ENCODE measurements at regions not wholly inside any gene's neighbourhood (a gene's known extent, or its start where the extent isn't known, plus 50 kb on each side); places are given as distances from the start of the nearest gene placed in this dataset.

DNA sequence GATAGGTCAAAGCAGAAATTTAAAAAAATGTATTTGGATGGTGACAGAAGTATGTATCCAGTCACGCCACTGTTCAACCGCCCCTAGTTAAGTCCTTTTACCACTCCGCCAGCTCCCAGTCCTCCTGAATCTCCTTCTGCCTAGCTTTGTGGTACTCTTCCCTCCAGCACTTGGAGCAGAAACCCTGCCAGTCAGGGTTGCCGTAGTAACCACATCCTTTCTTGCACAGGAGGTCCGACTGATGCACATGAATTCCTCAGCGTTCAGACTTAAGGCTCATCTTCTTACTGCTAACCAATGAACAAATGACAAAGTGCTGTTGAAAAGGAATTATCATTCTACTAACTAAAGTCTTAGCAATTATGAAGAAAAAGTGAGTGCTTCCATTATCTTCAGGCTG is 175.3 kb upstream of the KCTD7 start:
- Histone ChIP-seq H3K79me2 (ENCODE audit: control insufficient read depth, insufficient read depth, low read length) (no peaks in the 10 kb centered on the region), H3K4me1 (ENCODE audit: control insufficient read depth, insufficient read depth, low read length) (no peaks in the 10 kb centered on the region), H3K9ac (ENCODE audit: control insufficient read depth, insufficient read depth, low read length) (no peak overlapping the region), H4K20me1 (ENCODE audit: control insufficient read depth, insufficient read depth) (no peaks in the 10 kb centered on the region), H3K27ac (ENCODE audit: control insufficient read depth, insufficient read depth) (no peak overlapping the region), H3K9me3 (replicated peaks; ENCODE audit: control insufficient read depth, insufficient read depth, low read length) (no peaks in the 10 kb centered on the region), H2AFZ (ENCODE audit: control insufficient read depth, low read depth, low read length) (no peak overlapping the region), H3K4me3 (no peak overlapping the region), H3K36me3 (ENCODE audit: control insufficient read depth in 2 of 2, insufficient read depth in 2 of 2, low read length in 1 of 2) (no peaks in the 10 kb centered on the region), H3K4me2 (ENCODE audit: control insufficient read depth, insufficient read depth) (no peak overlapping the region), H3K27me3 (replicated peaks in 1 of 2; ENCODE audit: control insufficient read depth in 2 of 2, insufficient read depth in 2 of 2, low read length in 1 of 2) (no peaks in the 10 kb centered on the region)
- in situ Hi-C loops (cut with MboI) = no loop called here
- BruUV-seq (replicated peaks) = no TSS peak
- intact Hi-C loops (cut with micrococcal nuclease; ENCODE audit: unreplicated experiment) = no loop called here
- ChIA-PET SMC1A (ENCODE audit: uncharacterized antibody, unreplicated experiment) (no interaction called here), CTCF (no interaction called here), POLR2A (no interaction called here), RAD21 (ENCODE audit: unreplicated experiment) (no interaction called here)
- ATAC-seq (no peak), FAIRE-seq (no peak), DNase-seq (ENCODE audit: low read depth, low spot score) (no peak)
- TF ChIP-seq ZSCAN29 (IDR thresholded peaks at IDR 0.05) (no peak), CHD2 (IDR thresholded peaks at IDR 0.05; ENCODE audit: borderline replicate concordance, low read depth, low read length) (no peak), STAT1 (conservative IDR thresholded peaks at IDR 0.05) (no peak)
- 98% methylated on average over 6 of the region's 6 CpGs for WGBS (ENCODE audit: insufficient coverage, insufficient replicate concordance, low lambda C conversion rate, missing lambda C conversion rate)

DNA sequence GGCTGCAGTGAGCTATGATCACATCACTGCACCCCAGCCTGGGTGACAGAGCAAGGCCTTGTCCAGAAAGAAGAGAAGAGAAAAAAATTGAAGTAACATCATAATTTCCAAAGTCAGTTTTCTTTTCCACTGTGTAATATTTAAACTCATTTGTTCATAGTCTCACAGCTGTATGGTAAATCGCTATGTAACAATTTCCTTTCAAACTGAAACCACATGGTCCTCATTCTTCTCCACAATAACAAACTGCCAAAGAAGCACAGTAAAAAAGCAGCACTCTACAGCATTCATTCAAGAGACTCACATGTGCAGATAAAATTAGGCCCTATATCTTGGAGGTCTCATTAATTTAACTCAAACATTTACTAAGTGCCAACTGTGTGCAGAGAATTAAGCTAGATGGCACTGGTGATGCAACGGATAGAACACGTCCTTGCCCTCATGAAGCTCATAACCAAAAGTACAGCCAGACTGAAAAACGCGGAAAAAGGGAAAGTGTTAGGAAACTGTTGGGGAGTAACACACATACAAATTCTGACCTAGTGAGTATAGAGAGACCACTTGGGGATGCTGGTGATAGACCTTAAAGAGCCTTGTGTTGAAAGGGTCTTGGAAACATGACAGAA is 174.0 kb upstream of the KCTD7 start:
- ChIA-PET SMC1A (ENCODE audit: uncharacterized antibody, unreplicated experiment) (interaction anchor here (0.6 kb wide), 1 partner anchor 99 kb away, joined by 3 read pairs; no protein-coding TSS in a partner anchor), CTCF (no interaction called here), RAD21 (ENCODE audit: unreplicated experiment) (no interaction called here), POLR2A (no interaction called here)
- in situ Hi-C loops (cut with MboI) (no loop called here), intact Hi-C loops (cut with micrococcal nuclease; ENCODE audit: unreplicated experiment) (no loop called here)
- TF ChIP-seq LARP7 (IDR thresholded peaks at IDR 0.05) (no peak), NFYB (IDR thresholded peaks at IDR 0.05; ENCODE audit: insufficient read depth, low read depth, low read length) (no peak), RCOR1 (conservative IDR thresholded peaks at IDR 0.05; ENCODE audit: low read depth, low read length) (no peak), IRF4 (IDR thresholded peaks at IDR 0.05; ENCODE audit: low read depth, low read length) (no peak), BACH1 (IDR thresholded peaks at IDR 0.05; ENCODE audit: borderline replicate concordance) (no peak), ZZZ3 (IDR thresholded peaks at IDR 0.05; ENCODE audit: control insufficient read depth, insufficient read length, low read depth) (no peak), SRF (IDR thresholded peaks at IDR 0.05; ENCODE audit: low read depth in 2 of 2, low read length in 2 of 2) (no peak), BCL3 (IDR thresholded peaks at IDR 0.05; ENCODE audit: borderline replicate concordance, insufficient read depth, low read depth, low read length, poor library complexity, severe bottlenecking) (no peak), CBX5 (IDR thresholded peaks at IDR 0.05; ENCODE audit: low read depth) (no peak), PAX5 (IDR thresholded peaks at IDR 0.05; ENCODE audit: borderline replicate concordance, low read depth, low read length) (no peak), STAT1 (conservative IDR thresholded peaks at IDR 0.05) (no peak), HSF1 (IDR thresholded peaks at IDR 0.05; ENCODE audit: low read depth, low read length) (no peak)
- H3K4me3 ChIP-seq = no peak overlapping the region
- no peak for DNase-seq (ENCODE audit: low read depth, low spot score)
- FAIRE-seq = no peak
- H3K36me3 ChIP-seq (ENCODE audit: control insufficient read depth in 2 of 2, insufficient read depth in 2 of 2, low read length in 1 of 2) = no peaks in the 10 kb centered on the region
- 85% methylated on average over 5 of the region's 5 CpGs for WGBS (ENCODE audit: insufficient coverage, insufficient replicate concordance, low lambda C conversion rate, missing lambda C conversion rate)
- no TSS peak for BruUV-seq (replicated peaks)
- ATAC-seq = no peak
- H4K20me1 ChIP-seq (ENCODE audit: control insufficient read depth, insufficient read depth) = no peaks in the 10 kb centered on the region
- no peaks in the 10 kb centered on the region for H3K4me1 ChIP-seq (ENCODE audit: control insufficient read depth, insufficient read depth, low read length)
- no peaks in the 10 kb centered on the region for H3K27me3 ChIP-seq (replicated peaks in 1 of 2; ENCODE audit: control insufficient read depth in 2 of 2, insufficient read depth in 2 of 2, low read length in 1 of 2)
- no peaks in the 10 kb centered on the region for H3K79me2 ChIP-seq (ENCODE audit: control insufficient read depth, insufficient read depth, low read length)
- H3K4me2 ChIP-seq (ENCODE audit: control insufficient read depth, insufficient read depth) = no peak overlapping the region
- no peak overlapping the region for H3K27ac ChIP-seq (ENCODE audit: control insufficient read depth, insufficient read depth)
- H3K9ac ChIP-seq (ENCODE audit: control insufficient read depth, insufficient read depth, low read length) = no peak overlapping the region
- H2AFZ ChIP-seq (ENCODE audit: control insufficient read depth, low read depth, low read length) = no peak overlapping the region
- H3K9me3 ChIP-seq (replicated peaks; ENCODE audit: control insufficient read depth, insufficient read depth, low read length) = no peaks in the 10 kb centered on the region

Measured in GM12878 (cell line).